NT2/D1 (cell line): ENCODE measurements at regions not wholly inside any gene's neighbourhood (a gene's known extent, or its start where the extent isn't known, plus 50 kb on each side); places are given as distances from the start of the nearest gene placed in this dataset.

Experiments
- YY1 ChIP-seq: IDR thresholded peaks from 2 replicates; pipeline ENCODE4 v1.6.1; 2011; ENCODE audit not compliant: insufficient read length, insufficient read depth
- ZNF274 ChIP-seq: IDR thresholded peaks from 2 replicates; pipeline ENCODE4 v1.6.1; 2011; ENCODE audit warnings: mild to moderate bottlenecking, low read depth, low read length

DNA sequence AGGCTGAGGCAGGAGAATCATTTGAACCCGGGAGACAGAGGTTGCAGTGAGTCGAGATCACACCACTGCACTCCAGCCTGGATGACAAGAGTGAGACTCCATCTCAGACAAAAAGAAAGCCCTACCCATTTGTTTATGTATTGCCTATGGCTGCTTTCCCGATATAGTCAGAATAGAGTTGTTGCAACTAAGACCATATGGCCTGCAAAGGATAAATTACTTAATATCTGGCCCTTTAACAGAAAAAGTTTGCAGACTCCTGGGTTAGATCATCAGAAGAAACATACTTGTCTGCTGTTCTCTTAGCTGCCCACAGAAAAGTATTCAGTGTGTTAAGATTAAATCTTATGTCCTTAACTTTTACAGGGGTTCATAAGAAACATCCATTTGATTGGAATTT lies 122.4 kb upstream of the VASH1 start:
- TF ChIP-seq YY1 = no peak
- TF ChIP-seq ZNF274 = no peak
